Vagina (tissue), 2 donors: ENCODE measurements at regions not wholly inside any gene's neighbourhood (a gene's known extent, or its start where the extent isn't known, plus 50 kb on each side); places are given as distances from the start of the nearest gene placed in this dataset.

Source experiments
- POLR2A ChIP-seq, 2 donors: fragments of 450-650 bp; IDR thresholded peaks; one replicate each; pipeline ENCODE4 v1.6.1; 2017; ENCODE audit warnings: antibody characterized with exemption in 2 of 2, mild to moderate bottlenecking in 2 of 2, moderate library complexity in 2 of 2
- POLR2AphosphoS5 ChIP-seq, 2 donors: sonication (generic); formaldehyde crosslinking; IDR thresholded peaks; one replicate each; pipeline ENCODE4 v1.9.0; 2017; ENCODE audit warnings: antibody characterized with exemption in 2 of 2, mild to moderate bottlenecking in 2 of 2, low read depth in 1 of 2; ENCODE audit not compliant: insufficient read depth in 1 of 2
- TF ChIP-seq, protein P1 (sequence below), 3 experiments: fragments of 450-650 bp in 2 of 3; fragments of 200-600 bp in 1 of 3; sonication (generic) in 1 of 3; IDR thresholded peaks; one replicate each; pipeline ENCODE4 v1.5.1; 2017 to 2019; ENCODE audit warnings: antibody characterized with exemption in 3 of 3, mild to moderate bottlenecking in 2 of 3, moderate library complexity in 2 of 3

DNA sequence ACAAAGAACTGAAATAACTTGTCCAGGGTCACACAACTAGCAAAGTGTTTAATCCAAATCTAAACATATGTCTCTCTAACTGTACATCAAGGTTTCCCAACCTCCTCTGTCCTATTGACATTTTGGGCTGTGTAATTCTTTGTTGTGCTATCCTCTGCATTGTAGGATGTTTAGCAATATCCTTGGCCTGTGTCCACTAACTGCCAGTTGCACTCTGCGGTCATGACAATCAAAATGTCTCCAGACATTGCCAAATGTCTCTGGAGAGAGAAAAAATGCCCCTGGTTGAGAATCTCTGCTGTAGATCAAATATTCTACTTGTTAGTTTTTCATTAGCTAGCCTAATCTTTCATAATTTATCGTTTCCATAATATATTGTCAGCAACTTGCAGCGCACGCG, 353.4 kb upstream of the NEGR1 start:
- TF ChIP-seq POLR2A (IDR thresholded peaks at IDR 0.05) (no peak), POLR2AphosphoS5 (IDR thresholded peaks at IDR 0.05; ENCODE audit: insufficient read depth in 1 of 2, low read depth in 1 of 2) (no peak)
- TF ChIP-seq, protein P1, sequence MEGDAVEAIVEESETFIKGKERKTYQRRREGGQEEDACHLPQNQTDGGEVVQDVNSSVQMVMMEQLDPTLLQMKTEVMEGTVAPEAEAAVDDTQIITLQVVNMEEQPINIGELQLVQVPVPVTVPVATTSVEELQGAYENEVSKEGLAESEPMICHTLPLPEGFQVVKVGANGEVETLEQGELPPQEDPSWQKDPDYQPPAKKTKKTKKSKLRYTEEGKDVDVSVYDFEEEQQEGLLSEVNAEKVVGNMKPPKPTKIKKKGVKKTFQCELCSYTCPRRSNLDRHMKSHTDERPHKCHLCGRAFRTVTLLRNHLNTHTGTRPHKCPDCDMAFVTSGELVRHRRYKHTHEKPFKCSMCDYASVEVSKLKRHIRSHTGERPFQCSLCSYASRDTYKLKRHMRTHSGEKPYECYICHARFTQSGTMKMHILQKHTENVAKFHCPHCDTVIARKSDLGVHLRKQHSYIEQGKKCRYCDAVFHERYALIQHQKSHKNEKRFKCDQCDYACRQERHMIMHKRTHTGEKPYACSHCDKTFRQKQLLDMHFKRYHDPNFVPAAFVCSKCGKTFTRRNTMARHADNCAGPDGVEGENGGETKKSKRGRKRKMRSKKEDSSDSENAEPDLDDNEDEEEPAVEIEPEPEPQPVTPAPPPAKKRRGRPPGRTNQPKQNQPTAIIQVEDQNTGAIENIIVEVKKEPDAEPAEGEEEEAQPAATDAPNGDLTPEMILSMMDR (IDR thresholded peaks at IDR 0.05) = no peak
